ENCODE measurements at regions not wholly inside any gene's neighbourhood (a gene's known extent, or its start where the extent isn't known, plus 50 kb on each side); places are given as distances from the start of the nearest gene placed in this dataset.

DNA sequence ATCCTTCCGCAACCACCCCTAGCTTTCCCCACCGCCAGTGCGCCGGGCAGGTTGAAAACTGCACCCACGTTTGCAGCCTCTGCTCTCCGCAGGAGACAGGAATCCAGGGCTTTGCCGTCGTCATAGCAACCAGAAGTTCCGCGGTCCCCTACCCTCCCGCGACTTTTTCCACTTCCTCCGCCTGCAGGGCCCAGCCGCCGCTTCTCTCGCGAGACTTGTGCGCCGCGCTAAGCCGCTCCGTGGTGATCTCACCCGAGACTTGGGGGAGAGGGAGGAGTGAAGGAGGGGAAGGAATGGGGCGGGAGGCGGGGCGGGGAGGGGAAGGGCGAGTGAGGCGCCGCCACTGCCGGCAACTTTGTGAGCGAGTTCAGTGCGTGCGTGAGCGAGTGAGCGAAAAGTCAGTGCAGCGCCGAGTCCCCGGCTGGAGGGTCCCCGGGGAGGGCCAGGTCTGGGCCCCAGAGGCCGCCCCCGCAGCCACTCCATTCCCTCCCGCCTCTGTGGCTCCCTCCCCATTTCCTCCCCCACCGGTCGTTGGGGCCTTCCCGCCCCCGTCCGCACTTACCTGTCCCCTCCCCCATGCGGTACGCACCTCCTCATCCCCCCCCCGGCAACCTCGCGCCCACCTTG lies 413.0 kb downstream of the PCNX1 start, which contains the start of gene SIPA1L1 (continued):
- TF ChIP-seq, protein P1, sequence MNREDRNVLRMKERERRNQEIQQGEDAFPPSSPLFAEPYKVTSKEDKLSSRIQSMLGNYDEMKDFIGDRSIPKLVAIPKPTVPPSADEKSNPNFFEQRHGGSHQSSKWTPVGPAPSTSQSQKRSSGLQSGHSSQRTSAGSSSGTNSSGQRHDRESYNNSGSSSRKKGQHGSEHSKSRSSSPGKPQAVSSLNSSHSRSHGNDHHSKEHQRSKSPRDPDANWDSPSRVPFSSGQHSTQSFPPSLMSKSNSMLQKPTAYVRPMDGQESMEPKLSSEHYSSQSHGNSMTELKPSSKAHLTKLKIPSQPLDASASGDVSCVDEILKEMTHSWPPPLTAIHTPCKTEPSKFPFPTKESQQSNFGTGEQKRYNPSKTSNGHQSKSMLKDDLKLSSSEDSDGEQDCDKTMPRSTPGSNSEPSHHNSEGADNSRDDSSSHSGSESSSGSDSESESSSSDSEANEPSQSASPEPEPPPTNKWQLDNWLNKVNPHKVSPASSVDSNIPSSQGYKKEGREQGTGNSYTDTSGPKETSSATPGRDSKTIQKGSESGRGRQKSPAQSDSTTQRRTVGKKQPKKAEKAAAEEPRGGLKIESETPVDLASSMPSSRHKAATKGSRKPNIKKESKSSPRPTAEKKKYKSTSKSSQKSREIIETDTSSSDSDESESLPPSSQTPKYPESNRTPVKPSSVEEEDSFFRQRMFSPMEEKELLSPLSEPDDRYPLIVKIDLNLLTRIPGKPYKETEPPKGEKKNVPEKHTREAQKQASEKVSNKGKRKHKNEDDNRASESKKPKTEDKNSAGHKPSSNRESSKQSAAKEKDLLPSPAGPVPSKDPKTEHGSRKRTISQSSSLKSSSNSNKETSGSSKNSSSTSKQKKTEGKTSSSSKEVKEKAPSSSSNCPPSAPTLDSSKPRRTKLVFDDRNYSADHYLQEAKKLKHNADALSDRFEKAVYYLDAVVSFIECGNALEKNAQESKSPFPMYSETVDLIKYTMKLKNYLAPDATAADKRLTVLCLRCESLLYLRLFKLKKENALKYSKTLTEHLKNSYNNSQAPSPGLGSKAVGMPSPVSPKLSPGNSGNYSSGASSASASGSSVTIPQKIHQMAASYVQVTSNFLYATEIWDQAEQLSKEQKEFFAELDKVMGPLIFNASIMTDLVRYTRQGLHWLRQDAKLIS (CRISPR knock-in tag; IDR thresholded peaks at IDR 0.05) = no peak
- TF ChIP-seq HSF4 (CRISPR knock-in tag; IDR thresholded peaks at IDR 0.05; ENCODE audit: borderline replicate concordance) (no peak), ZNF707 (CRISPR knock-in tag; conservative IDR thresholded peaks at IDR 0.05) (no peak), RBM34 (IDR thresholded peaks at IDR 0.05; ENCODE audit: borderline replicate concordance, insufficient read depth, low read length) (no peak), RCOR1 (IDR thresholded peaks at IDR 0.05; ENCODE audit: borderline replicate concordance in 1 of 2, low read depth in 2 of 2, low read length in 2 of 2) (no peak; a peak in 1 of 4 replicates), MAFG (tag; conservative IDR thresholded peaks at IDR 0.05) (no peak), TGIF2 (CRISPR knock-in tag; IDR thresholded peaks at IDR 0.05) (no peak), ZNF699 (CRISPR knock-in tag; IDR thresholded peaks at IDR 0.05; ENCODE audit: insufficient replicate concordance) (no peak), ZNF165 (CRISPR knock-in tag; IDR thresholded peaks at IDR 0.05; ENCODE audit: borderline replicate concordance) (no peak), ATF7 (IDR thresholded peaks at IDR 0.05) (peak; percentile 88), ZNF239 (CRISPR knock-in tag; IDR thresholded peaks at IDR 0.05) (no peak), ELF4 (CRISPR knock-in tag; IDR thresholded peaks at IDR 0.05) (no peak), ZNF41 (CRISPR knock-in tag; conservative IDR thresholded peaks at IDR 0.05) (no peak), STAG1 (CRISPR knock-in tag; IDR thresholded peaks at IDR 0.05; ENCODE audit: borderline replicate concordance) (no peak), ETV6 (IDR thresholded peaks at IDR 0.05; ENCODE audit: borderline replicate concordance in 1 of 2, low read depth in 2 of 2, low read length in 1 of 2) (no peak), ETV6 (CRISPR knock-in tag; IDR thresholded peaks at IDR 0.05; ENCODE audit: borderline replicate concordance) (no peak)
- TF ChIP-seq, protein P2, sequence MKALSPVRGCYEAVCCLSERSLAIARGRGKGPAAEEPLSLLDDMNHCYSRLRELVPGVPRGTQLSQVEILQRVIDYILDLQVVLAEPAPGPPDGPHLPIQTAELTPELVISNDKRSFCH (CRISPR knock-in tag; IDR thresholded peaks at IDR 0.05) = no peak
- TF ChIP-seq, protein P2 (tag; IDR thresholded peaks at IDR 0.05) = no peak
- TF ChIP-seq, protein P3, sequence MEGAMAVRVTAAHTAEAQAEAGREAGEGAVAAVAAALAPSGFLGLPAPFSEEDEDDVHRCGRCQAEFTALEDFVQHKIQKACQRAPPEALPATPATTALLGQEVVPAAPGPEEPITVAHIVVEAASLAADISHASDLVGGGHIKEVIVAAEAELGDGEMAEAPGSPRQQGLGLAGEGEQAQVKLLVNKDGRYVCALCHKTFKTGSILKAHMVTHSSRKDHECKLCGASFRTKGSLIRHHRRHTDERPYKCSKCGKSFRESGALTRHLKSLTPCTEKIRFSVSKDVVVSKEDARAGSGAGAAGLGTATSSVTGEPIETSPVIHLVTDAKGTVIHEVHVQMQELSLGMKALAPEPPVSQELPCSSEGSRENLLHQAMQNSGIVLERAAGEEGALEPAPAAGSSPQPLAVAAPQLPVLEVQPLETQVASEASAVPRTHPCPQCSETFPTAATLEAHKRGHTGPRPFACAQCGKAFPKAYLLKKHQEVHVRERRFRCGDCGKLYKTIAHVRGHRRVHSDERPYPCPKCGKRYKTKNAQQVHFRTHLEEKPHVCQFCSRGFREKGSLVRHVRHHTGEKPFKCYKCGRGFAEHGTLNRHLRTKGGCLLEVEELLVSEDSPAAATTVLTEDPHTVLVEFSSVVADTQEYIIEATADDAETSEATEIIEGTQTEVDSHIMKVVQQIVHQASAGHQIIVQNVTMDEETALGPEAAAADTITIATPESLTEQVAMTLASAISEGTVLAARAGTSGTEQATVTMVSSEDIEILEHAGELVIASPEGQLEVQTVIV (CRISPR knock-in tag; IDR thresholded peaks at IDR 0.05; ENCODE audit: borderline replicate concordance) = no peak
- TF ChIP-seq, protein P4, sequence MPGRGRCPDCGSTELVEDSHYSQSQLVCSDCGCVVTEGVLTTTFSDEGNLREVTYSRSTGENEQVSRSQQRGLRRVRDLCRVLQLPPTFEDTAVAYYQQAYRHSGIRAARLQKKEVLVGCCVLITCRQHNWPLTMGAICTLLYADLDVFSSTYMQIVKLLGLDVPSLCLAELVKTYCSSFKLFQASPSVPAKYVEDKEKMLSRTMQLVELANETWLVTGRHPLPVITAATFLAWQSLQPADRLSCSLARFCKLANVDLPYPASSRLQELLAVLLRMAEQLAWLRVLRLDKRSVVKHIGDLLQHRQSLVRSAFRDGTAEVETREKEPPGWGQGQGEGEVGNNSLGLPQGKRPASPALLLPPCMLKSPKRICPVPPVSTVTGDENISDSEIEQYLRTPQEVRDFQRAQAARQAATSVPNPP (IDR thresholded peaks at IDR 0.05; ENCODE audit: borderline replicate concordance, insufficient read depth, insufficient read length) = no peak
- TF ChIP-seq, protein P5, sequence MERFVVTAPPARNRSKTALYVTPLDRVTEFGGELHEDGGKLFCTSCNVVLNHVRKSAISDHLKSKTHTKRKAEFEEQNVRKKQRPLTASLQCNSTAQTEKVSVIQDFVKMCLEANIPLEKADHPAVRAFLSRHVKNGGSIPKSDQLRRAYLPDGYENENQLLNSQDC (CRISPR knock-in tag; IDR thresholded peaks at IDR 0.05) = no peak

All from K562 (cell line).